Tibial nerve (tissue), 3 donors: ENCODE measurements at regions not wholly inside any gene's neighbourhood (a gene's known extent, or its start where the extent isn't known, plus 50 kb on each side); places are given as distances from the start of the nearest gene placed in this dataset.

Experiments
- POLR2A ChIP-seq, 2 donors: fragments of 450-650 bp; IDR thresholded peaks; one replicate each; pipeline ENCODE4 v1.6.1; 2017; ENCODE audit warnings: antibody characterized with exemption in 2 of 2, mild to moderate bottlenecking in 2 of 2, moderate library complexity in 2 of 2
- TF ChIP-seq, protein P1 (sequence below), 5 experiments: fragments of 200-600 bp in 3 of 5; fragments of 450-650 bp in 2 of 5; sonication (generic) in 3 of 5; IDR thresholded peaks; one replicate each; pipeline ENCODE4 v1.5.1; 2016 to 2019; ENCODE audit warnings: antibody characterized with exemption in 5 of 5, mild to moderate bottlenecking in 3 of 5, moderate library complexity in 2 of 5

GRCh38 chr9:68619072-68619471 lies 78.4 kb upstream of the TMEM252 start:
- TF ChIP-seq, protein P1, sequence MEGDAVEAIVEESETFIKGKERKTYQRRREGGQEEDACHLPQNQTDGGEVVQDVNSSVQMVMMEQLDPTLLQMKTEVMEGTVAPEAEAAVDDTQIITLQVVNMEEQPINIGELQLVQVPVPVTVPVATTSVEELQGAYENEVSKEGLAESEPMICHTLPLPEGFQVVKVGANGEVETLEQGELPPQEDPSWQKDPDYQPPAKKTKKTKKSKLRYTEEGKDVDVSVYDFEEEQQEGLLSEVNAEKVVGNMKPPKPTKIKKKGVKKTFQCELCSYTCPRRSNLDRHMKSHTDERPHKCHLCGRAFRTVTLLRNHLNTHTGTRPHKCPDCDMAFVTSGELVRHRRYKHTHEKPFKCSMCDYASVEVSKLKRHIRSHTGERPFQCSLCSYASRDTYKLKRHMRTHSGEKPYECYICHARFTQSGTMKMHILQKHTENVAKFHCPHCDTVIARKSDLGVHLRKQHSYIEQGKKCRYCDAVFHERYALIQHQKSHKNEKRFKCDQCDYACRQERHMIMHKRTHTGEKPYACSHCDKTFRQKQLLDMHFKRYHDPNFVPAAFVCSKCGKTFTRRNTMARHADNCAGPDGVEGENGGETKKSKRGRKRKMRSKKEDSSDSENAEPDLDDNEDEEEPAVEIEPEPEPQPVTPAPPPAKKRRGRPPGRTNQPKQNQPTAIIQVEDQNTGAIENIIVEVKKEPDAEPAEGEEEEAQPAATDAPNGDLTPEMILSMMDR (IDR thresholded peaks at IDR 0.05), result no peak
- no peak for TF ChIP-seq POLR2A (IDR thresholded peaks at IDR 0.05)
